Skeletal muscle cell (primary cell): ENCODE measurements at regions not wholly inside any gene's neighbourhood (a gene's known extent, or its start where the extent isn't known, plus 50 kb on each side); places are given as distances from the start of the nearest gene placed in this dataset.
"Not testable (repeated sequence)": the region's sequence is repeated elsewhere in the genome, so short reads cannot be mapped to it uniquely, and the experiment has no call there.

Experiments used
- DNase-seq: peaks from one replicate; pipeline ENCODE4 v3.0.0-alpha.2; 2010; ENCODE audit warnings: low read depth
- H3K4me3 ChIP-seq: 2 replicates; pipeline ENCODE4 v1.5.1; 2011; ENCODE audit warnings: low read depth, mild to moderate bottlenecking, control low read depth, low read length, moderate library complexity

GRCh38 chr6:115873901-115874300 is 186.8 kb downstream of the FRK start:
- DNase-seq, result no peak
- H3K4me3 ChIP-seq, result no peak overlapping the region

DNA sequence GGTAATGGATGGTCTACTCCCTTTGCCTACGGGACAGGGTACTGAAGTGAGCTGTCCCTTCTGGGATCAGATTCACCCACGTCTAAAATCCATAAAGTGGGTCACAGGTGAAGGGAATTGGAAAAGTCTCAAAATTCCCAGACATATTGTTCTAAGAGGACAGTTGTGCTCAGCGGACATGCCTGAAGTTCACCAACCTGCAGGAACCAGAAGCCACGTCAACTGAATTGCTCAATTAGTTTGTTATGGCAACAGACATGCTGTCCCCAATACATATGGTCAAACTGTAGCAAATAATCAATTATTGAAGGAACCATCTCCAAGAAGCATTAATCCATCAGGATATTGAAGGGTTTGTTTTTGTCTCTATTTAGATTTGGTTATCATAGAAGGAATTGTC is 190.2 kb downstream of the FRK start:
- no peak overlapping the region for H3K4me3 ChIP-seq

GRCh38 chr6:115865914-115866313 is 194.8 kb downstream of the FRK start:
- DNase-seq, result no peak
- H3K4me3 ChIP-seq, result no peak overlapping the region

More for the DNA sequence above, 190.2 kb downstream of the FRK start:
- DNase-seq, result no peak

DNA sequence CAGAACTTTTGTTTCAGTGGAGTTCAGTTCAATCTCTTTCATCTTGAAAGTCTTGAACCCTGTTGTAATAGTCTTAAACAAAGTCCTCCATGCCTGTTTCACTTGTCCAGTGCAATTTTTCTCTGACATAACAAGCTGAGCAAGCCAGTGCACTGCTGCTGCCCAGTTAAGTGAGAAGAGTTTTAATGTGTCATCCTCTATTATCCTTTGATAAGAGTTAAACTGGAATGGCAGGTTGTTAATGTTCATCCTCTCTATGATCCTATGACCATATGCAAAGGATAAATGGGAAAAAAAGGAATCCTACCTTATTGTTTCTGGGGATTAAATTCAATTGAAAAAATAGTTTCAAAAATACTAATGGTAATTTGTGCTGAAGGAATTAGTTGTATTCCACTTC is 197.5 kb downstream of the FRK start:
- DNase-seq, result no peak

GRCh38 chr6:115861658-115862057 is 199.0 kb downstream of the FRK start:
- not testable (repeated sequence) for H3K4me3 ChIP-seq, DNase-seq

More for the DNA sequence above, 197.5 kb downstream of the FRK start:
- no peak overlapping the region for H3K4me3 ChIP-seq

- DNase-seq, result not testable (repeated sequence)
Measured at GRCh38 chr6:115859577-115859976, 201.1 kb downstream of the FRK start.

DNA sequence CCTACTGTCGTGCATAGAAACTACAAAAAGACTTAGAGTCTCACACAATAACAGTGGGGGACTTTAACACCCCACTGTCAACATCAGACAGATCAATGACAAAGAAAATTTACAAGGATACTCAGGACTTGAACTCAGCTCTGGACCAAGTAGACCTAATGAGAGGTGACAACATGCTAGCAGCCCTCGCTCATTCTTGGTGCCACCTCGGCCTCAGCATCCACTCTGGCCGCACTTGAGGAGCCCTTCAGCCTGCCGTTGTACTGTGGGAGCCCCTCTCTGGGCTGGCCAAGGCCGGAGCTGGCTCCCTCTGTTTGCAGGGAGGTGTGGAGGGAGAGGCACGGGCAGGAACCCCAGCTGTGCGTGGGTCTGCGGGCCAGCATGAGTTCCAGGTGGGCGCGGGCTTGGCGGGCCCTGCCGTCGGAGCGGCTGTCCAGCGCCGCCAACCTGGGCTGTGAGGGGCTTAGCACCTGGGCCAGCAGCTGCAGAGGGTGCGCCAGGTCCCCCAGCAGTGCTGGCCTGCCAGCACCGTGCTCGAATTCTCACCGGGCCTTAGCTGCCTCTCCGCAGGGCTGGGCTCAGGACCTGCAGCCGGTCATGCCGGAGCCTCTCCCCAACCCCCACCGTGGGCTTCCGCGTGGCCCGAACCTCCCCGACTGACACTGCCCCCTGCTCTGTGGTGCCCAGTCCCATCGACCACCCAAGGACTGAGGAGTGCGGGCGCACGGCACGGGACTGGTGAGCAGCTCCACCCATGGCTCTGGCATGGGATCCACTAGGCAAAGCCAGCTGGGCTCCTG is 205.6 kb downstream of the FRK start:
- no peak for DNase-seq
- no peak overlapping the region for H3K4me3 ChIP-seq

More at GRCh38 chr6:115859577-115859976, 201.1 kb downstream of the FRK start:
- H3K4me3 ChIP-seq, result not testable (repeated sequence)

- no peak for DNase-seq
- no peak overlapping the region for H3K4me3 ChIP-seq
Measured at GRCh38 chr6:115847671-115848070, 213.0 kb downstream of the FRK start.

DNA sequence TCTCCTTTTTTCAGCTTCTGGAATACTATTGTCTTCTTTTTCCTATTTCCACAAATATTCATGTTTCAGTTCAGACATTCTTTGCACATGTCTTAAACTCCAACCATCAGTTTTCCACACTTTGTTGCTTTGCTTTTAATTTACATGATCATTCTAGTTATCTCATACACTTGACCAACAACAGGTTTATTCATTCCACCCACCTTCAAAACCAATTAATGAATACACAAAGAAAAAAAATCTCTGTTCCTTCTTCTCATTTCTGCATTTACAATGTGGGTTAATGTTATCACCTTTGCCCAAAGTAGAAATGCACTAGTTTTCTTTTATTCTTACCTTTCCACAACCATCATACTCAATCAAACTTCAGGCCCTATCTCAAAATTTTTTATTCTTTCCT is 216.7 kb downstream of the FRK start:
- no peak overlapping the region for H3K4me3 ChIP-seq
- DNase-seq, result no peak

DNA sequence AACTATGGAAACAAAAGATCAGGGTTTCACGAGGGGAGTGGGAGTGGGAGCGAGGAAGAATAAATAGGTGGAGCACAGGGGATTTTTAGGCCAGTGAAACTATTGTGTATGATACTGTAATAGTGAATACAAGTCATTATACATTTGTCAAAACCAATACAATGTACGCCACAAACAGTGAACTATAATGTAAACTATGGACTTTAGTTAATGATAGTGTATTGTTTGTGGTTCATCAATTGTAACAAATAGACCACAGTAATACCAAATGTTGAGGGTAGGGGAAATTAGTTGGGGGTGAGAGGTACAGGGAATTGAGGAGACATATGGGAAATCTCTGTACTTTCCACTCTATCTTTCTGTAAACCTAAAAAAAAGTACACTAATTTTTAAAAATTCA is 218.4 kb downstream of the FRK start:
- DNase-seq, result no peak
- no peak overlapping the region for H3K4me3 ChIP-seq

DNA sequence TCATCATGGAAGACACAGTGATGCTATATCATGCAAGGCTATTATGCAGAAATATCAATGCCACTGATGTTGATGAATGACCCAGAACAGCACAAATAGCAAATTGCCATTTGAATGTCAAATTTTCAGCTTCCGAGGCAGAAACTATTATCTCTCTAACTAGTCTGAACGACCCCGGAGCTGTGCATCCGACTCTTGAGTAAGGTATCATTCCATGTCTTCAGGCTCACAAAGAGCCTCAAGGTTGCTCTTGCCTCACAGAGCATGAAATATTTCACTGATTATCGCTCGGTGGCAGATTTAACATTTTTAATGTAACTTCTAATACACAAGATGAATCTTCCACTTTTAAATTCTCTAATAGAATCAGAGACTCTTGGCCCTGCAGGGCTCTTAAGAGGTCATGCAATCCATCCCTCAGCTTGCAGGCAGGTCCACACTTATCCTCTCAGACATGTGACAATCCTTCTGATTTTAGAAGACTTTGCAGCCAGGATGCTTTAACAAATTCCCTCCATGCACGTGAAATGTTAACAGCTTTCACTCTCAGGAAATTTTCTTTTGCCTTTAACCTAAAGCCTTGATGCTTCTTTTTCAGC is 221.0 kb downstream of the FRK start:
- no peak for DNase-seq
- H3K4me3 ChIP-seq, result no peak overlapping the region

DNA sequence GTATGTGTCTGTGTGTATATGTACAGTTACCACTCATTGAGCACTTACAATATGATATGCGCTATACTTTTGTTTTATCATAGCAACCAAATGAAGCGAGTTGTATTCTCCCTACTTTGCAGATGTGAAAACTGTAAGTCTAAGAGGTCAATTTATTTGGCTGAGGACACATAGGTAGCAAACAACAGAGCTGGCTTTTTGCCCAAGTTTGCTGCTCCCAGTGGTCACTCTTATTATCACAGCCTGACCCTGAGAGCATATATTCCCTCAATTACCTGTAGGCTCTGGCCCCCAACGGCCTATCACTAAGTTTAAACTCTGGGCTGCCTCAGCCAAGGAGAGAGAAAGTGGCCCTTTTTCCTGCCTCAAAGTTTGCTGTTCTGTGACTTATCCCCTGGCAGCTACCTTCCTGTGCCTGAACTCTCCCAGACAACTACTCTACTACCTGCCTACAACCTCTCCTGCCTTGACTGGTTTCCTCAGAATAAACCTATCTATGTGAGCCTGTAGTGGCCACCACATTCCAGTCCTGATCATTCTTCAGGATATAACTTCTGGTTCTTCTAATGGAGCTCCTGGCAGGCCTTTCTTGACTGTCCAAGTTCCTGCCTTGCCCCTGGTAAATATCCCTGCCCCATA is 221.8 kb downstream of the FRK start:
- no peak overlapping the region for H3K4me3 ChIP-seq
- DNase-seq, result no peak

GRCh38 chr6:115838216-115838615 is 222.5 kb downstream of the FRK start:
- no peak overlapping the region for H3K4me3 ChIP-seq
- no peak for DNase-seq

DNA sequence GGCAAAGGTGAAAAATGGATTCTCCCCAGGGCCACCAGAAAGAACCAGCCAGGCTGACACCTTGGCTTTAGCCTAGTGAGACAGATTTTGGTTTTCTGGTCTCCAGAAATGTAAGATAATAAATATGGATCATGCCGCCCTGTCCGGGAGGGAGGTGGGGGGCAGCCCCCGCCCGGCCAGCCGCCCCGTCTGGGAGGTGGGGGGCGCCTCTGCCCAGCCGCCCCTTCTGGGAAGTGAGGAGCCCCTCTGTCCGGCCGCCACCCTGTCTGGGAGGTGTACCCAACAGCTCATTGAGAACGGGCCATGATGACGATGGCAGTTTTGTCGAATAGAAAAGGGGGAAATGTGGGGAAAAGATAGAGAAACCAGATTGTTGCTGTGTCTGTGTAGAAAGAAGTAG is 224.3 kb downstream of the FRK start:
- not testable (repeated sequence) for H3K4me3 ChIP-seq

DNA sequence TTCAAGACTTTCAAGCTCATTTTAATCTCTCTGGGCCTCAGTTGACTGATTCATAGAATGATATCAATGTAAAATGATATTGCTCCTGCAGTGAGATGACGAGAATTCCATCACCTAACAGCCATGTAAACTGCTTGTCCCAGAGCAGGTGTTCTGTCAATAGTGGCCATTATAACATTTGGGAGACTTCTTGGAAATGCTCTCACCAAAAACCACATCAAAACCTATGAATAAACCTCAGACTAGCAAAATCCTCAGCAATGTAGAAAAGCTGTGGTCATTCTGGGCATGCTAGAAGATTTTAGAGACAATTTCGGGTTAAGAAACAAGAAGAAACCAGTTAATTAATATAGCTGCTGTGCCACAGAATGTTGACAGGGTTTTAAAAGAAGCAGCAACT is 225.4 kb downstream of the FRK start:
- H3K4me3 ChIP-seq, result no peak overlapping the region
- DNase-seq, result no peak

More for the DNA sequence above, 224.3 kb downstream of the FRK start:
- not testable (repeated sequence) for DNase-seq

DNA sequence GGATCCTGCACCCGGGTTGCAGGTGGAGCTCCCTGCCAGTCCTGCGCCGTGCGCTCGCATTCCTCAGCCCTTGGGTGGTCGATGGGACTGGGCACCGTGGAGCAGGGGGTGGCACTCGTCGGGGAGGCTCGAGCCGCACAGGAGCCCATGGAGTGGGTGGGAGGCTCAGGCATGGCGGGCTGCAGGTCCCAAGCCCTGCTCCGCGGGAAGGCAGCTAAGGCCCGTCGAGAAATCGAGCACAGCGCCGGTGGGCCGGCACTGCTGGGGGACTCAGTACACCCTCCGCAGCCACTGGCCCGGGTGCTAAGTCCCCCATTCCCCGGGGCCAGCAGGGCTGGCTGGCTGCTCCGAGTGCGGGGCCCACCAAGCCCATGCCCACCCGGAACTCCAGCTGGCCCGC is 226.1 kb downstream of the FRK start:
- not testable (repeated sequence) for H3K4me3 ChIP-seq, DNase-seq

DNA sequence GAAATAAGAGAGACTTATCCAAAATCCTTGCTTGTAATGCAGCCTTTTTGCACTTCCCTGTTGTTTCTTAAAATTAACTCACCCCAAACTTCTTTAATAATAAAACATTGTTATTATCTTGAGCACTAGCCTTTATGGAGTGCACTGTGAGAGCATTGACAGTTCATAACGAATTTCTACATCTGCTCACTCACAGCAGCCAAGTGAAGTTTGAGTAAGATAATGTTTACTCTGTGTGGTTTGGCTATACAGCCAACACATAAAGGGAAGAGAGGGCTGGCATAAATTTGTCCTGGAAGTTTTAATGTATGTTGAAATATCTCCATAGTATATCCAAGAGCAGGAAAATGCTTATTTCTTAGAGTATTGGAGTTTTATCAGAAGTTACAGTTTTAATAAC is 227.9 kb downstream of the FRK start:
- DNase-seq, result no peak
- H3K4me3 ChIP-seq, result no peak overlapping the region

DNA sequence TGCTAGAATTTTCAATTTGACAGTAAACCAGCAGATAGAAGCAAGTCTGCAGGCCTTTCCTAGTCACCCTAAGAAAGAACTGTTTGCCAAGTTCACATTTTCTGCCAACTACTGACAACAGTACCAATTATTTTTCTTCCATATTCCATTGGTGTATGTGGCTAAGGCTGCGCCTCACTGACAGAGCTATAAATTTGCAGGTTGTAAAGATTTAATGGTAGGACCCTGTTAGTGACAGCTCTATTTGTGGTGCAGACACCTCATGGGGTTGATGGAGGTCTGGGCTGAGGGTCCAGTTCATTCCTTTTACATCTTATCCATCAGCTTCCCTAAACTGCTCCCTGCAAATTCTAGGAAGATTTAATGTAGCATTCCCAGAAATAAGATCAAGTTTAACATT is 228.5 kb downstream of the FRK start:
- no peak for DNase-seq
- H3K4me3 ChIP-seq, result no peak overlapping the region

DNA sequence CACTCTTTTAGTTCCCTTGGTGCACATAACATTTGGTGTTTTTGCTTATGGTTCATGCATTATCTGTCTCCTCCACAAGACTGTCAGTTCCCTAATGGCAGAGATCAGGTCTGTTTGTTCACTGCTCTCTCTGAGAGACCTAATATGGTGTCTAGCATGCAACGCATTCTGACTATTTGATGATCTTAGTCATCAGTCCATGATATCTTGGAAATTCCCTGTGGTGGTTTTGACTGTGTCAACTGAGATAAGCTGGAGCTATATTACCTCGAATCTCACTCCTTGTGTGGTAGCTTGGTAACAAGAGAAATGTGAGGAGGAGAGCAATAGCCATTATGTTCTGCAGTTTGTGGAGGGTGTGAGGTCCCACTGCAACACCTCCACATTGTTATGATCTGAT is 229.8 kb downstream of the FRK start:
- DNase-seq, result no peak
- H3K4me3 ChIP-seq, result no peak overlapping the region

DNA sequence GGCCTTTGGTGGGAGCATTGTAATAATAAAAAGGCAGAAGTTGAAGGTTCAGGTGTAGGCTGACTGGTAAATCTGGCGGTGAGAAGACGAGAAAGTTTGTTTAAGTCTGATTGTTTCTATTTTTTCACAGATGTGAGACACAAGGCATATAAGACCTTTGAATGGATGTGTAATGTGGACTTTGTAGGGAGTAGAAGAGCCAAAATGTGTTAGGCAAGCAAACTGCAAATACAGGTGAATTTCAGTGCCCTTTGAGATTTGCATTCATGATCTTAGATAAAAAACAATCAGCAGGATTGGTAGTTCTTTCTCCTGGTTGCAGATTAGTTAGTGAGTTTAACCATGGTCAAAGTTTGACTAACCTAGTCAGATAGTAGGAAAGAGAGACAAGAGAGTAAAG is 238.9 kb downstream of the FRK start:
- DNase-seq, result no peak
- H3K4me3 ChIP-seq, result no peak overlapping the region

- DNase-seq, result no peak
- no peak overlapping the region for H3K4me3 ChIP-seq
Measured at GRCh38 chr6:115819506-115819905, 241.2 kb downstream of the FRK start.
